Neural cell (in vitro differentiated cells): ENCODE measurements at regions not wholly inside any gene's neighbourhood (a gene's known extent, or its start where the extent isn't known, plus 50 kb on each side); places are given as distances from the start of the nearest gene placed in this dataset.

Experiments
- H2AFZ ChIP-seq: fragments of 200-600, 300-800 bp; sonication (generic), shearing (Covaris generic); 2 replicates; pipeline ENCODE4 v1.6.0; 2014; ENCODE audit warnings: low read depth, mild to moderate bottlenecking, antibody characterized with exemption, low read length, moderate library complexity
- H3F3A ChIP-seq: fragments of 200-600 bp; shearing (Covaris generic); 2 replicates; pipeline ENCODE4 v1.6.1; 2016; ENCODE audit warnings: mild to moderate bottlenecking, moderate library complexity, mixed read lengths, antibody characterized with exemption, low read length; ENCODE audit not compliant: insufficient read depth, poor library complexity, severe bottlenecking
- H3K27ac ChIP-seq: fragments of 200-600, 300-800 bp; sonication (generic), shearing (Covaris generic); 2 replicates; pipeline ENCODE4 v1.5.1; 2014; ENCODE audit warnings: mild to moderate bottlenecking, low read length, moderate library complexity
- H3K27me3 ChIP-seq: fragments of 300-800, 200-600 bp; sonication (generic), shearing (Covaris generic); 2 replicates; pipeline ENCODE4 v1.6.0; 2014; ENCODE audit warnings: mild to moderate bottlenecking, low read depth, low read length, moderate library complexity; ENCODE audit not compliant: insufficient read depth
- H3K36me3 ChIP-seq: fragments of 300-800, 200-600 bp; sonication (generic), shearing (Covaris generic); 2 replicates; pipeline ENCODE4 v1.5.1; 2014; ENCODE audit warnings: mild to moderate bottlenecking, antibody characterized with exemption, low read length, moderate library complexity; ENCODE audit not compliant: insufficient read depth
- H3K4me2 ChIP-seq: fragments of 300-800, 200-600 bp; sonication (generic), shearing (Covaris generic); 2 replicates; pipeline ENCODE4 v1.6.0; 2014; ENCODE audit warnings: mild to moderate bottlenecking, low read length
- H3K4me3 ChIP-seq: fragments of 300-800, 200-600 bp; sonication (generic), shearing (Covaris generic); 2 replicates; pipeline ENCODE4 v1.5.1; 2014; ENCODE audit warnings: mild to moderate bottlenecking, low read length, moderate library complexity
- H3K79me2 ChIP-seq: fragments of 200-600 bp; shearing (Covaris generic); replicated peaks from 2 replicates; pipeline ENCODE4 v1.6.0; 2014; ENCODE audit warnings: mild to moderate bottlenecking, low read length, moderate library complexity; ENCODE audit not compliant: insufficient read depth
- H3K9ac ChIP-seq: fragments of 300-800, 200-600 bp; sonication (generic), shearing (Covaris generic); 2 replicates; pipeline ENCODE4 v1.6.1; 2016; ENCODE audit warnings: mild to moderate bottlenecking, low read length, mixed read lengths
- H3K9me2 ChIP-seq: fragments of 200-600 bp; shearing (Covaris generic); 2 replicates; pipeline ENCODE4 v1.6.1; 2016; ENCODE audit warnings: mild to moderate bottlenecking, low read length, mixed read lengths; ENCODE audit not compliant: insufficient read depth
- H3K9me3 ChIP-seq: fragments of 200-600, 300-800 bp; sonication (generic), shearing (Covaris generic); 2 replicates; pipeline ENCODE4 v1.6.1; 2016; ENCODE audit warnings: mild to moderate bottlenecking, mixed run types, low read length, moderate library complexity, mixed read lengths
- H4K20me1 ChIP-seq: fragments of 200-600 bp; shearing (Covaris generic); 2 replicates; pipeline ENCODE4 v1.6.1; 2016; ENCODE audit warnings: mild to moderate bottlenecking, mixed run types; ENCODE audit not compliant: insufficient read depth
- CTCF ChIP-seq: fragments of 450-650 bp; IDR thresholded peaks from 2 replicates; pipeline ENCODE4 v1.5.1; 2014; ENCODE audit warnings: antibody characterized with exemption, mild to moderate bottlenecking, moderate library complexity; ENCODE audit not compliant: poor library complexity, severe bottlenecking
- EP300 ChIP-seq: fragments of 450-650 bp; conservative IDR thresholded peaks from 2 replicates; pipeline ENCODE4 v1.6.1; 2014; ENCODE audit warnings: antibody characterized with exemption, mild to moderate bottlenecking, moderate library complexity; ENCODE audit not compliant: poor library complexity, severe bottlenecking
- EZH2 ChIP-seq: fragments of 200-600, 300-800 bp; shearing (Covaris generic), sonication (generic); IDR thresholded peaks from 2 replicates; pipeline ENCODE4 v1.6.1; 2014; ENCODE audit warnings: antibody characterized with exemption, low read length, borderline replicate concordance, mild to moderate bottlenecking; ENCODE audit not compliant: insufficient read depth, poor library complexity, severe bottlenecking
- MXI1 ChIP-seq: fragments of 450-650 bp; conservative IDR thresholded peaks from 2 replicates; pipeline ENCODE4 v1.6.1; 2014; ENCODE audit warnings: antibody characterized with exemption, mild to moderate bottlenecking; ENCODE audit not compliant: poor library complexity, severe bottlenecking
- POLR2AphosphoS5 ChIP-seq: IDR thresholded peaks from 2 replicates; pipeline ENCODE4 v1.6.1; 2012
- RAD21 ChIP-seq: fragments of 450-650 bp; conservative IDR thresholded peaks from 2 replicates; pipeline ENCODE4 v1.6.1; 2014; ENCODE audit warnings: antibody characterized with exemption, mild to moderate bottlenecking, moderate library complexity
- SMC3 ChIP-seq: fragments of 450-650 bp; conservative IDR thresholded peaks from 2 replicates; pipeline ENCODE4 v1.6.1; 2014; ENCODE audit warnings: antibody characterized with exemption, mild to moderate bottlenecking, moderate library complexity; ENCODE audit not compliant: poor library complexity
- TAF1 ChIP-seq: IDR thresholded peaks from 2 replicates; pipeline ENCODE4 v1.6.1; 2012; ENCODE audit warnings: low read depth
- TF ChIP-seq, protein P1 (sequence below): IDR thresholded peaks from 2 replicates; pipeline ENCODE4 v1.6.1; 2012; ENCODE audit warnings: borderline replicate concordance

- Histone ChIP-seq H4K20me1 (no peaks in the 10 kb centered on the region), H3K4me3 (no peak overlapping the region), H3K27ac (no peak overlapping the region), H3K4me2 (no peak overlapping the region), H3K79me2 (no peaks in the 10 kb centered on the region), H3K9ac (no peak overlapping the region), H2AFZ (no peak overlapping the region), H3K9me3 (no peaks in the 10 kb centered on the region), H3F3A (no peaks in the 10 kb centered on the region), H3K9me2 (no peaks in the 10 kb centered on the region), H3K27me3 (no peaks in the 10 kb centered on the region), H3K36me3 (no peaks in the 10 kb centered on the region)
- TF ChIP-seq CTCF (no peak), TAF1 (no peak), POLR2AphosphoS5 (no peak), EP300 (no peak), EZH2 (no peak), SMC3 (no peak), MXI1 (no peak), RAD21 (no peak)
- TF ChIP-seq, protein P1, sequence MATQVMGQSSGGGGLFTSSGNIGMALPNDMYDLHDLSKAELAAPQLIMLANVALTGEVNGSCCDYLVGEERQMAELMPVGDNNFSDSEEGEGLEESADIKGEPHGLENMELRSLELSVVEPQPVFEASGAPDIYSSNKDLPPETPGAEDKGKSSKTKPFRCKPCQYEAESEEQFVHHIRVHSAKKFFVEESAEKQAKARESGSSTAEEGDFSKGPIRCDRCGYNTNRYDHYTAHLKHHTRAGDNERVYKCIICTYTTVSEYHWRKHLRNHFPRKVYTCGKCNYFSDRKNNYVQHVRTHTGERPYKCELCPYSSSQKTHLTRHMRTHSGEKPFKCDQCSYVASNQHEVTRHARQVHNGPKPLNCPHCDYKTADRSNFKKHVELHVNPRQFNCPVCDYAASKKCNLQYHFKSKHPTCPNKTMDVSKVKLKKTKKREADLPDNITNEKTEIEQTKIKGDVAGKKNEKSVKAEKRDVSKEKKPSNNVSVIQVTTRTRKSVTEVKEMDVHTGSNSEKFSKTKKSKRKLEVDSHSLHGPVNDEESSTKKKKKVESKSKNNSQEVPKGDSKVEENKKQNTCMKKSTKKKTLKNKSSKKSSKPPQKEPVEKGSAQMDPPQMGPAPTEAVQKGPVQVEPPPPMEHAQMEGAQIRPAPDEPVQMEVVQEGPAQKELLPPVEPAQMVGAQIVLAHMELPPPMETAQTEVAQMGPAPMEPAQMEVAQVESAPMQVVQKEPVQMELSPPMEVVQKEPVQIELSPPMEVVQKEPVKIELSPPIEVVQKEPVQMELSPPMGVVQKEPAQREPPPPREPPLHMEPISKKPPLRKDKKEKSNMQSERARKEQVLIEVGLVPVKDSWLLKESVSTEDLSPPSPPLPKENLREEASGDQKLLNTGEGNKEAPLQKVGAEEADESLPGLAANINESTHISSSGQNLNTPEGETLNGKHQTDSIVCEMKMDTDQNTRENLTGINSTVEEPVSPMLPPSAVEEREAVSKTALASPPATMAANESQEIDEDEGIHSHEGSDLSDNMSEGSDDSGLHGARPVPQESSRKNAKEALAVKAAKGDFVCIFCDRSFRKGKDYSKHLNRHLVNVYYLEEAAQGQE: no peak
Observed at GRCh38 chr12:19830446-19830845, 391.2 kb downstream of the AEBP2 start.

- no peaks in the 10 kb centered on the region for H3K9me3 ChIP-seq
- no peak for TF ChIP-seq EZH2
- TF ChIP-seq, protein P1: no peak
- H2AFZ ChIP-seq: no peak overlapping the region
Observed at GRCh38 chr12:19833775-19834501, 394.6 kb downstream of the AEBP2 start.

More at GRCh38 chr12:19833775-19834501, 394.6 kb downstream of the AEBP2 start:
- Histone ChIP-seq H3K9me2 (no peaks in the 10 kb centered on the region), H3K79me2 (no peaks in the 10 kb centered on the region), H3K4me2 (no peak overlapping the region), H3K36me3 (no peaks in the 10 kb centered on the region), H3F3A (no peaks in the 10 kb centered on the region), H3K9ac (no peak overlapping the region), H4K20me1 (no peaks in the 10 kb centered on the region), H3K4me3 (no peak overlapping the region), H3K27ac (no peak overlapping the region), H3K27me3 (no peaks in the 10 kb centered on the region)
